Endodermal cell (in vitro differentiated cells): ENCODE measurements at regions not wholly inside any gene's neighbourhood (a gene's known extent, or its start where the extent isn't known, plus 50 kb on each side); places are given as distances from the start of the nearest gene placed in this dataset.

Source experiments
- DNase-seq: peaks from one replicate; pipeline ENCODE4 v3.0.0-alpha.2; 2017
- H3K27ac ChIP-seq: 2 replicates; pipeline ENCODE4 v1.5.1; 2013; ENCODE audit warnings: mild to moderate bottlenecking, low read depth, low read length, moderate library complexity
- H3K27me3 ChIP-seq: 2 replicates; pipeline ENCODE4 v1.6.1; 2013; ENCODE audit warnings: mild to moderate bottlenecking, low read length, moderate library complexity; ENCODE audit not compliant: insufficient read depth, control insufficient read depth, poor library complexity, severe bottlenecking
- H3K36me3 ChIP-seq: 2 replicates; pipeline ENCODE4 v1.7.0; 2013; ENCODE audit warnings: mild to moderate bottlenecking, low read length, moderate library complexity; ENCODE audit not compliant: control insufficient read depth, insufficient read depth
- H3K4me1 ChIP-seq: one replicate; pipeline ENCODE4 v1.7.0; 2013; ENCODE audit warnings: low read length; ENCODE audit not compliant: control insufficient read depth, insufficient read depth
- H3K4me3 ChIP-seq: 2 replicates; pipeline ENCODE4 v1.5.1; 2013; ENCODE audit warnings: mild to moderate bottlenecking, low read length, moderate library complexity
- H3K9ac ChIP-seq: 2 replicates; pipeline ENCODE4 v1.6.1; 2013; ENCODE audit warnings: mild to moderate bottlenecking, low read length, moderate library complexity; ENCODE audit not compliant: poor library complexity, severe bottlenecking; ENCODE audit errors: extremely low read depth
- H3K9me3 ChIP-seq: 2 replicates; pipeline ENCODE4 v1.6.1; 2013; ENCODE audit warnings: mild to moderate bottlenecking, low read length, moderate library complexity; ENCODE audit not compliant: control insufficient read depth
- H3K27ac Mint-ChIP-seq: 2 replicates; pipeline ENCODE4 v1.8.0; 2020; ENCODE audit warnings: mixed read lengths
- H3K27me3 Mint-ChIP-seq: 2 replicates; pipeline ENCODE4 v1.8.0; 2021; ENCODE audit warnings: mild to moderate bottlenecking, mixed read lengths; ENCODE audit not compliant: insufficient read depth
- H3K36me3 Mint-ChIP-seq: 2 replicates; pipeline ENCODE4 v1.8.0; 2020; ENCODE audit warnings: low read depth, mixed read lengths
- H3K4me1 Mint-ChIP-seq: 2 replicates; pipeline ENCODE4 v1.8.0; 2020; ENCODE audit warnings: mixed read lengths
- H3K4me3 Mint-ChIP-seq: 2 replicates; pipeline ENCODE4 v1.8.0; 2020; ENCODE audit warnings: mild to moderate bottlenecking, moderate library complexity, mixed read lengths
- H3K9me3 Mint-ChIP-seq: 2 replicates; pipeline ENCODE4 v1.8.0; 2020; ENCODE audit warnings: mild to moderate bottlenecking, mixed read lengths
- CTCF ChIP-seq: fragments of 200-600 bp; sonication (generic); conservative IDR thresholded peaks from 2 replicates; pipeline ENCODE4 v1.5.0; 2021; ENCODE audit warnings: antibody characterized with exemption, mild to moderate bottlenecking
- WGBS, 2 experiments: methylation state at CpG; one replicate each; pipeline versions ENCODE4 v1.1.5 to v1.1.7; 2013; ENCODE audit warnings: missing lambda C conversion rate in 2 of 2, mixed read lengths in 1 of 2; ENCODE audit not compliant: insufficient coverage in 1 of 2, insufficient read length in 1 of 2; 5-methylcytosine and 5-hydroxymethylcytosine counted together

GRCh38 chr15:37847776-37848175, 86.7 kb upstream of the TMCO5A start:
- Mint-ChIP-seq H3K4me1 (peaks cover 4% of the 10 kb centered on the region), H3K9me3 (peaks cover 2% of the 10 kb centered on the region), H3K36me3 (peaks cover under 1% of the 10 kb centered on the region), H3K4me3 (no peak overlapping the region), H3K27ac (no peak overlapping the region), H3K27me3 (no peaks in the 10 kb centered on the region)
- Histone ChIP-seq H3K27ac (no peak overlapping the region), H3K9me3 (peaks cover 7% of the 10 kb centered on the region), H3K9ac (no peak overlapping the region), H3K4me1 (no peaks in the 10 kb centered on the region), H3K4me3 (no peak overlapping the region), H3K27me3 (no peaks in the 10 kb centered on the region), H3K36me3 (no peaks in the 10 kb centered on the region)
- WGBS, 2 experiments: 71 to 90% methylated on average over 1 to 3 of the region's 3 CpGs
- TF ChIP-seq CTCF: no peak
- no peak for DNase-seq

GRCh38 chr15:37856109-37856508, 78.3 kb upstream of the TMCO5A start:
- Histone ChIP-seq H3K4me3 (no peak overlapping the region), H3K4me1 (no peaks in the 10 kb centered on the region), H3K9me3 (peaks cover 4% of the 10 kb centered on the region), H3K27ac (no peak overlapping the region), H3K9ac (no peak overlapping the region), H3K36me3 (no peaks in the 10 kb centered on the region), H3K27me3 (no peaks in the 10 kb centered on the region)
- 88% methylated on average over 5 of the region's 5 CpGs; no CpG with 5 or more reads in 1 of the 2 experiments for WGBS, 2 experiments
- peaks cover 2% of the 10 kb centered on the region for H3K27me3 Mint-ChIP-seq
- H3K36me3 Mint-ChIP-seq: no peaks in the 10 kb centered on the region
- H3K4me3 Mint-ChIP-seq: no peak overlapping the region
- no peaks in the 10 kb centered on the region for H3K9me3 Mint-ChIP-seq
- DNase-seq: no peak
- TF ChIP-seq CTCF: no peak
- H3K27ac Mint-ChIP-seq: no peak overlapping the region
- peaks cover 10% of the 10 kb centered on the region for H3K4me1 Mint-ChIP-seq

- H3K27ac ChIP-seq: no peak overlapping the region
- H3K36me3 ChIP-seq: no peaks in the 10 kb centered on the region
- H3K9ac ChIP-seq: no peak overlapping the region
- H3K27me3 Mint-ChIP-seq: no peaks in the 10 kb centered on the region
- H3K36me3 Mint-ChIP-seq: no peaks in the 10 kb centered on the region
- no peaks in the 10 kb centered on the region for H3K27me3 ChIP-seq
- no peak overlapping the region for H3K4me3 Mint-ChIP-seq
- no peaks in the 10 kb centered on the region for H3K4me1 Mint-ChIP-seq
- peaks cover 10% of the 10 kb centered on the region for H3K9me3 Mint-ChIP-seq
- 67 to 85% methylated on average over 2 of the region's 2 CpGs for WGBS, 2 experiments
- no peak overlapping the region for H3K27ac Mint-ChIP-seq
- TF ChIP-seq CTCF: no peak
- no peaks in the 10 kb centered on the region for H3K4me1 ChIP-seq
- peaks cover 5% of the 10 kb centered on the region for H3K9me3 ChIP-seq
- H3K4me3 ChIP-seq: no peak overlapping the region
- no peak for DNase-seq
Observed at GRCh38 chr15:37860896-37861295, 73.5 kb upstream of the TMCO5A start.
